Pancreas (tissue), 10 donors: ENCODE measurements at regions not wholly inside any gene's neighbourhood (a gene's known extent, or its start where the extent isn't known, plus 50 kb on each side); places are given as distances from the start of the nearest gene placed in this dataset.

ENCODE experiments used
- ATAC-seq, 4 donors: fragments of 200-7000 bp; cut with Tn5 transposase; one replicate each; pipeline versions ENCODE4 v1.8.0 to v1.9.1; 2020; ENCODE audit warnings: mild to moderate bottlenecking in 4 of 4, moderate library complexity in 4 of 4
- DNase-seq, 6 donors: peaks; one replicate each; pipeline ENCODE4 v3.0.0-alpha.2; 2020
- FAIRE-seq: peaks from 2 replicates; lab custom pipeline; 2012; peaks lifted over from hg19 to GRCh38; lab: Jason Lieb, UNC
- H3K27ac ChIP-seq, 4 donors: fragments of 200-600 bp; sonication (generic); 1 replicate in 3 of 4; 2 replicates in 1 of 4; pipeline versions ENCODE4 v1.5.0 to v1.8.0; 2020
- H3K27me3 ChIP-seq, 4 donors: fragments of 200-600 bp; one replicate each; pipeline ENCODE4 v1.8.0; 2021
- H3K36me3 ChIP-seq, 3 donors: fragments of 200-600 bp; sonication (generic) in 1 of 3; one replicate each; pipeline versions ENCODE4 v1.5.0 to v1.8.0; 2020 to 2021
- H3K4me1 ChIP-seq, 3 donors: fragments of 200-600 bp; one replicate each; pipeline ENCODE4 v1.8.0; 2021
- H3K4me3 ChIP-seq, 4 donors: fragments of 200-600 bp; sonication (generic) in 2 of 4; one replicate each; pipeline versions ENCODE4 v1.5.0 to v1.8.0; 2020 to 2021
- H3K9me3 ChIP-seq, 4 donors: fragments of 200-600 bp; one replicate each; pipeline ENCODE4 v1.8.0; 2021
- CTCF ChIP-seq, 4 donors: fragments of 200-600 bp; sonication (generic) in 3 of 4; IDR thresholded peaks; one replicate each; pipeline versions ENCODE4 v1.5.0 to v1.8.0; 2021; ENCODE audit warnings: antibody characterized with exemption in 4 of 4
- WGBS, 2 donors: extraction: QIAGEN DNeasy Blood & Tissue Kit; methylation state at CpG; one replicate each; pipeline ENCODE4 v1.1.7; 2013; 5-methylcytosine and 5-hydroxymethylcytosine counted together
- intact Hi-C, 3 donors: fragments of 100-400 bp; cut with DNase I; formaldehyde crosslinking; loops; one replicate each; pipeline versions ENCODE4 v1.11.1 to v1.14.2; 2022
- donor health status: healthy with polysubstance abuse.
- donor health status: DM: no; HTN: no; CAD: no; lungs with moderate emphysema.
- donor health status: DM: no; HTN: no; CAD: no.
- donor health status: control.
- donor health status: control.
- donor health status: Bipolar disorder and iron deficiency.
- donor health status: DM: yes; HTN: yes; CAD: no.
- donor health status: DM: no; HTN: no; CAD: no.
- donor health status: DM: no; HTN: no; CAD: no.
- donor health status: DM: yes; HTN: yes; CAD: no.

- DNase-seq (no peak), ATAC-seq (no peak), FAIRE-seq (no peak)
- H3K9me3 ChIP-seq: no peaks in the 10 kb centered on the region
- H3K27me3 ChIP-seq: no peaks in the 10 kb centered on the region
- no peak overlapping the region for H3K27ac ChIP-seq
- no peak overlapping the region for H3K4me3 ChIP-seq
- no peaks in the 10 kb centered on the region for H3K4me1 ChIP-seq
- intact Hi-C loops: no loop called here
- 75 to 85% methylated on average over 7 of the region's 7 CpGs for WGBS, 2 donors
- TF ChIP-seq CTCF (IDR thresholded peaks at IDR 0.05): no peak
- no peaks in the 10 kb centered on the region for H3K36me3 ChIP-seq
Measured at GRCh38 chr5:122629121-122629677, 145.7 kb upstream of the SNX2 start.

- FAIRE-seq (no peak), DNase-seq (no peak), ATAC-seq (no peak)
- no peaks in the 10 kb centered on the region for H3K4me1 ChIP-seq
- no peaks in the 10 kb centered on the region for H3K36me3 ChIP-seq
- no peak overlapping the region for H3K4me3 ChIP-seq
- no peak for TF ChIP-seq CTCF (IDR thresholded peaks at IDR 0.05)
- H3K9me3 ChIP-seq: no peaks in the 10 kb centered on the region
- peaks cover 0 to 5% (median 0%) of the 10 kb centered on the region in 4 donors for H3K27me3 ChIP-seq
- 79 to 96% methylated on average over 1 of the region's 1 CpG for WGBS, 2 donors
- no peak overlapping the region for H3K27ac ChIP-seq
- intact Hi-C loops: no loop called here
Measured at GRCh38 chr5:122638581-122638980, 136.3 kb upstream of the SNX2 start.

GRCh38 chr5:122639033-122639432 is 135.8 kb upstream of the SNX2 start:
- Histone ChIP-seq H3K36me3 (no peaks in the 10 kb centered on the region), H3K4me1 (no peaks in the 10 kb centered on the region), H3K9me3 (no peaks in the 10 kb centered on the region), H3K27me3 (peaks cover 0 to 5% (median 0%) of the 10 kb centered on the region in 4 donors), H3K4me3 (no peak overlapping the region), H3K27ac (no peak overlapping the region)
- TF ChIP-seq CTCF (IDR thresholded peaks at IDR 0.05): no peak
- no peak for ATAC-seq
- intact Hi-C loops: no loop called here
- no peak for DNase-seq
- 47 to 66% methylated on average over 6 of the region's 6 CpGs for WGBS, 2 donors
- FAIRE-seq: no peak

GRCh38 chr5:122639864-122640263 is 135.0 kb upstream of the SNX2 start:
- WGBS, 2 donors: 53 to 56% methylated on average over 2 of the region's 2 CpGs
- ATAC-seq (no peak), DNase-seq (no peak), FAIRE-seq (no peak)
- H3K9me3 ChIP-seq: no peaks in the 10 kb centered on the region
- H3K27me3 ChIP-seq: peaks cover 0 to 5% (median 0%) of the 10 kb centered on the region in 4 donors
- no peak overlapping the region for H3K4me3 ChIP-seq
- H3K4me1 ChIP-seq: no peaks in the 10 kb centered on the region
- intact Hi-C loops: no loop called here
- no peak for TF ChIP-seq CTCF (IDR thresholded peaks at IDR 0.05)
- no peaks in the 10 kb centered on the region for H3K36me3 ChIP-seq
- H3K27ac ChIP-seq: no peak overlapping the region

GRCh38 chr5:122649080-122649479 is 125.8 kb upstream of the SNX2 start:
- intact Hi-C loops: no loop called here
- no peak for TF ChIP-seq CTCF (IDR thresholded peaks at IDR 0.05)
- Histone ChIP-seq H3K27ac (no peak overlapping the region), H3K27me3 (no peaks in the 10 kb centered on the region), H3K9me3 (no peaks in the 10 kb centered on the region), H3K4me3 (no peak overlapping the region), H3K36me3 (no peaks in the 10 kb centered on the region), H3K4me1 (no peaks in the 10 kb centered on the region)
- FAIRE-seq: no peak
- 37 to 46% methylated on average over 3 of the region's 3 CpGs for WGBS, 2 donors
- no peak for DNase-seq
- no peak for ATAC-seq
